Endothelial cell of umbilical vein (primary cell): ENCODE measurements at regions not wholly inside any gene's neighbourhood (a gene's known extent, or its start where the extent isn't known, plus 50 kb on each side); places are given as distances from the start of the nearest gene placed in this dataset.

Experiments used
- BruUV-seq: library from RNA; stranded (reverse); fragments of 400-500 nt; replicated peaks from 2 replicates; lab custom pipeline; 2021; lab: Mats Ljungman, UMichigan
- CTCF ChIA-PET: fragments of 300-600, 350-600 bp; sonication (Branson Sonifier 250); formaldehyde crosslinking; loops from one replicate; lab custom pipeline; 2021; ENCODE audit warnings: antibody characterized with exemption, inconsistent platforms; lab: Charles Lee
- POLR2A ChIA-PET: fragments of 300-600, 350-600 bp; sonication (Branson Sonifier 250); formaldehyde crosslinking; loops from one replicate; lab custom pipeline; 2021; ENCODE audit warnings: antibody characterized with exemption, inconsistent platforms; lab: Charles Lee
- DNase-seq: peaks from one replicate; pipeline ENCODE4 v3.0.0-alpha.2; 2011; ENCODE audit warnings: low read depth, low spot score
- FAIRE-seq: peaks from 2 replicates; lab custom pipeline; 2011; peaks lifted over from hg19 to GRCh38; lab: Jason Lieb, UNC
- H2AFZ ChIP-seq: 2 replicates; pipeline ENCODE4 v1.6.0; 2012; ENCODE audit warnings: low read depth, low read length, control low read depth, inconsistent platforms
- H3K27ac ChIP-seq: 2 replicates; pipeline ENCODE4 v1.5.1; 2011; ENCODE audit warnings: low read depth, mild to moderate bottlenecking, control low read depth, low read length, moderate library complexity; ENCODE audit not compliant: insufficient read depth
- H3K27me3 ChIP-seq, 2 experiments: 2 replicates each; pipeline versions ENCODE4 v1.6.0 to v1.6.1; 2011; ENCODE audit warnings: low read length in 2 of 2, mixed read lengths in 1 of 2; ENCODE audit not compliant: control insufficient read depth in 2 of 2, insufficient read depth in 2 of 2
- H3K36me3 ChIP-seq, 2 experiments: 2 replicates in 1 of 2; 3 replicates in 1 of 2; pipeline ENCODE4 v1.5.1; 2011; ENCODE audit warnings: low read length in 2 of 2, mild to moderate bottlenecking in 1 of 2, moderate library complexity in 1 of 2; ENCODE audit not compliant: control insufficient read depth in 2 of 2, insufficient read depth in 2 of 2; ENCODE audit errors: extremely low read depth in 1 of 2
- H3K4me1 ChIP-seq: 3 replicates; pipeline ENCODE4 v1.5.1; 2011; ENCODE audit warnings: mild to moderate bottlenecking, low read length; ENCODE audit not compliant: control insufficient read depth, insufficient read depth; ENCODE audit errors: extremely low read depth
- H3K4me2 ChIP-seq: 2 replicates; pipeline ENCODE4 v1.6.1; 2011; ENCODE audit warnings: low read length, control low read depth, mixed read lengths; ENCODE audit not compliant: insufficient read depth
- H3K4me3 ChIP-seq, 3 experiments: fragments of 200-600 bp in 1 of 3; sonication (generic), shearing (Covaris generic) in 1 of 3; replicated peaks in 1 of 3; 2 replicates each; pipeline ENCODE4 v1.5.1; 2011 to 2016; ENCODE audit warnings: control low read depth in 3 of 3, low read length in 3 of 3, mild to moderate bottlenecking in 2 of 3, inconsistent platforms in 1 of 3, low read depth in 1 of 3, moderate library complexity in 1 of 3; ENCODE audit not compliant: insufficient read depth in 1 of 3
- H3K79me2 ChIP-seq: 2 replicates; pipeline ENCODE4 v1.6.0; 2012; ENCODE audit warnings: low read length, inconsistent platforms; ENCODE audit not compliant: control insufficient read depth, insufficient read depth
- H3K9ac ChIP-seq: replicated peaks from 2 replicates; pipeline ENCODE3; 2011; ENCODE audit warnings: low read length, control low read depth; ENCODE audit not compliant: insufficient read depth; ENCODE audit errors: extremely low read depth
- H3K9me1 ChIP-seq: replicated peaks from 3 replicates; pipeline ENCODE4 v1.6.0; 2011; ENCODE audit warnings: mild to moderate bottlenecking, low read length; ENCODE audit not compliant: control insufficient read depth, insufficient read depth; ENCODE audit errors: extremely low read depth
- H3K9me3 ChIP-seq: replicated peaks from 2 replicates; pipeline ENCODE4 v1.5.1; 2012; ENCODE audit warnings: low read length, inconsistent platforms; ENCODE audit not compliant: control insufficient read depth, insufficient read depth
- H4K20me1 ChIP-seq: replicated peaks from 2 replicates; pipeline ENCODE3; 2011; ENCODE audit warnings: mild to moderate bottlenecking, low read length; ENCODE audit not compliant: control insufficient read depth, insufficient read depth; ENCODE audit errors: extremely low read depth
- EZH2 ChIP-seq: IDR thresholded peaks from 2 replicates; pipeline ENCODE4 v1.6.1; 2012; ENCODE audit warnings: borderline replicate concordance, low read depth, mild to moderate bottlenecking, moderate library complexity, low read length, inconsistent platforms; ENCODE audit not compliant: severe bottlenecking
- FOS ChIP-seq: IDR thresholded peaks from 2 replicates; pipeline ENCODE4 v1.6.1; 2011; ENCODE audit warnings: mild to moderate bottlenecking, low read length, moderate library complexity, borderline replicate concordance; ENCODE audit not compliant: insufficient read depth
- GATA2 ChIP-seq: IDR thresholded peaks from 2 replicates; pipeline ENCODE4 v1.7.0; 2011; ENCODE audit warnings: low read depth, mild to moderate bottlenecking, moderate library complexity, mixed read lengths, low read length; ENCODE audit not compliant: insufficient read length, insufficient read depth
- JUN ChIP-seq: IDR thresholded peaks from 2 replicates; pipeline ENCODE4 v1.6.1; 2011; ENCODE audit warnings: borderline replicate concordance, low read depth; ENCODE audit not compliant: insufficient read length, insufficient read depth
- MAX ChIP-seq: IDR thresholded peaks from 2 replicates; pipeline ENCODE4 v1.6.1; 2011; ENCODE audit not compliant: insufficient read depth, insufficient read length
- MYC ChIP-seq: IDR thresholded peaks from one replicate; pipeline ENCODE4 v1.6.1; 2011; ENCODE audit warnings: mild to moderate bottlenecking, low read depth, low read length
- POLR2A ChIP-seq: IDR thresholded peaks from 2 replicates; pipeline ENCODE4 v1.6.1; 2012; ENCODE audit warnings: low read depth, mild to moderate bottlenecking, control low read depth, low read length
- POLR2AphosphoS5 ChIP-seq: IDR thresholded peaks from 2 replicates; pipeline ENCODE4 v1.6.1; 2012; ENCODE audit warnings: low read depth, mild to moderate bottlenecking, control low read depth, low read length, moderate library complexity; ENCODE audit not compliant: insufficient read depth
- dilution Hi-C: fragments of 300-500 bp; cut with MboI; formaldehyde crosslinking; loops from one replicate; pipeline ENCODE4 v1.15.0; 2019; ENCODE audit warnings: low sequenced_read_pairs; ENCODE audit not compliant: extremely low pct_ligation_motif_present
- intact Hi-C: fragments of 100-400 bp; cut with micrococcal nuclease; formaldehyde crosslinking; loops from one replicate; pipeline ENCODE4 v1.10.0; 2022
- TF ChIP-seq, protein P1 (sequence below), 2 donors: IDR thresholded peaks; 1 replicate in 1 of 2; 2 replicates in 1 of 2; pipeline ENCODE4 v1.5.1; 2011; ENCODE audit warnings: low read length in 2 of 2, mild to moderate bottlenecking in 2 of 2, moderate library complexity in 2 of 2, control low read depth in 1 of 2, inconsistent platforms in 1 of 2, low read depth in 1 of 2; ENCODE audit not compliant: insufficient read depth in 1 of 2; ENCODE audit errors: extremely low read depth in 1 of 2

DNA sequence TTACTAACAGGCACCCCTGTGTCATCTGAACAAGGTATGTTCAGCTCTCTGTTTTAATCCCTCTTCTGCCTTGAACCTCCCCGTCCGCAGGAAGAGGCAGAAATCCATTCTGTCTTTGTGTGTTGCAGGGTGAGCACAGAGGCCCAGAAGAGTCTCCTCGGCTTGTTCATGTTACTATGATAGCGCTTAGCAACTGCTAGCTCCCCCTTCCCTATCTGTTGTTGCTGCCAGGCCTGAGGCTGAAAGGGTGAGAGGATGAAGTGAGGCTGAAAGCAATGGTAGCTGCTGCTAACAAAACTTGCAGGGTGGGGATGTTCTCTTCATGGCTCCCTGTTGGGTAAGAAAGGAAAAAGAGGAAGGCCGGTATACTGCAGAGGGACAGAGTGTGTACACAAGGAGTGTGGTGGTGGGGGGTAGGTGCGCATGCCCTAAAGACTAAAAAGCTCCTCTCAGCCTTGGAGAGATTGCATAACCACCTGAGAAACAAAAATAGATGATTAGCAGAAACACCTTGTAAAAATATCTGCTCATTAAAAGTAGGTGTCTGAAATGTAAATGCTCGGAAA is 55.2 kb upstream of the CITED2 start:
- dilution Hi-C loops = no loop called here
- BruUV-seq = no TSS peak
- no peak for FAIRE-seq

More for the DNA sequence above, 55.2 kb upstream of the CITED2 start:
- Histone ChIP-seq H3K9me1 (no peaks in the 10 kb centered on the region), H4K20me1 (no peaks in the 10 kb centered on the region), H3K4me1 (no peaks in the 10 kb centered on the region), H3K9ac (no peak overlapping the region), H3K36me3 (no peaks in the 10 kb centered on the region), H3K4me3 (no peak overlapping the region), H3K9me3 (no peaks in the 10 kb centered on the region), H2AFZ (no peak overlapping the region), H3K79me2 (no peaks in the 10 kb centered on the region), H3K4me2 (no peak overlapping the region), H3K27me3 (no peaks in the 10 kb centered on the region), H3K27ac (no peak overlapping the region)
- CTCF ChIA-PET = interaction anchor here (0.8 to 1.0 kb wide), 2 partner anchors 20 to 60 kb away, joined by 3 read pairs; no protein-coding TSS in a partner anchor
- no peak for DNase-seq
- TF ChIP-seq POLR2A (no peak), FOS (no peak), MYC (no peak), EZH2 (no peak), POLR2AphosphoS5 (no peak), GATA2 (no peak), JUN (no peak), MAX (no peak)
- TF ChIP-seq, protein P1, sequence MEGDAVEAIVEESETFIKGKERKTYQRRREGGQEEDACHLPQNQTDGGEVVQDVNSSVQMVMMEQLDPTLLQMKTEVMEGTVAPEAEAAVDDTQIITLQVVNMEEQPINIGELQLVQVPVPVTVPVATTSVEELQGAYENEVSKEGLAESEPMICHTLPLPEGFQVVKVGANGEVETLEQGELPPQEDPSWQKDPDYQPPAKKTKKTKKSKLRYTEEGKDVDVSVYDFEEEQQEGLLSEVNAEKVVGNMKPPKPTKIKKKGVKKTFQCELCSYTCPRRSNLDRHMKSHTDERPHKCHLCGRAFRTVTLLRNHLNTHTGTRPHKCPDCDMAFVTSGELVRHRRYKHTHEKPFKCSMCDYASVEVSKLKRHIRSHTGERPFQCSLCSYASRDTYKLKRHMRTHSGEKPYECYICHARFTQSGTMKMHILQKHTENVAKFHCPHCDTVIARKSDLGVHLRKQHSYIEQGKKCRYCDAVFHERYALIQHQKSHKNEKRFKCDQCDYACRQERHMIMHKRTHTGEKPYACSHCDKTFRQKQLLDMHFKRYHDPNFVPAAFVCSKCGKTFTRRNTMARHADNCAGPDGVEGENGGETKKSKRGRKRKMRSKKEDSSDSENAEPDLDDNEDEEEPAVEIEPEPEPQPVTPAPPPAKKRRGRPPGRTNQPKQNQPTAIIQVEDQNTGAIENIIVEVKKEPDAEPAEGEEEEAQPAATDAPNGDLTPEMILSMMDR (IDR thresholded peaks at IDR 0.05; ENCODE audit: extremely low read depth in 1 of 2, insufficient read depth in 1 of 2, low read depth in 1 of 2, low read length in 2 of 2) = no peak
- POLR2A ChIA-PET = no interaction called here
- intact Hi-C loops = no loop called here
